ENCODE measurements at regions not wholly inside any gene's neighbourhood (a gene's known extent, or its start where the extent isn't known, plus 50 kb on each side); places are given as distances from the start of the nearest gene placed in this dataset.
"Not testable (repeated sequence)": the region's sequence is repeated elsewhere in the genome, so short reads cannot be mapped to it uniquely, and the experiment has no call there.

DNA sequence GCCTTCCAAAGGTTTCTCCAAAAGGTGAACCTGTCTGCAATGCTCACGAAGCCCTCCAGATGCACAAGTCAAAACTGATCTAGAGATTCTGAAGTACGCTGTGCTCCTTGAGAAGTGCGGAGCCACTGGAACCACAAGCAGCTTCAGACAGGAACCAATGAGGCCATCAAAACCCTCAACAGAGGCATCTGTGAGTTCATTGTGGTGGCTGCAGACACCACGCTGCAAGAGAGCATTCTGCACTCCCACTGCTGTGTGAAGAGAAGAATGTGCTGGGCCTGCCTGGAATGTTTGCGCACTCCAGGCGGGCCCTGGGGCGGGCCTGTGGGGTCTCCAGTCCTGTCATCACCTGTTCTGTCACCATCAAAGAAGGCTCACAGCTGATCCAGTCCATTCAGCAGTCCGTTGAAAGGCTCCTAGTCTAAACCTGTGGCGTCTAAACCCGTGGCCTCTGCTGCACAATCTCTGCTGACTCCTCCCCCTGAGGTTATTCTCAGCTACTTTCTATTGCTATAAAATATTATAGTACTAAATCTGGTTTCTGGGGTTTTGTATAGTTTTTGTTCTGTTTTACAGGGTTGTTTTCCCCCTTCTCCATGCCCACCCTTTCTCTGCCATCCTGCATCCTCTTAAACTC, 111.6 kb downstream of the PPIAL4A start:
- DNase-seq (ENCODE audit: low read depth in 1 of 2, low spot score in 1 of 2), result not testable (repeated sequence)

DNA sequence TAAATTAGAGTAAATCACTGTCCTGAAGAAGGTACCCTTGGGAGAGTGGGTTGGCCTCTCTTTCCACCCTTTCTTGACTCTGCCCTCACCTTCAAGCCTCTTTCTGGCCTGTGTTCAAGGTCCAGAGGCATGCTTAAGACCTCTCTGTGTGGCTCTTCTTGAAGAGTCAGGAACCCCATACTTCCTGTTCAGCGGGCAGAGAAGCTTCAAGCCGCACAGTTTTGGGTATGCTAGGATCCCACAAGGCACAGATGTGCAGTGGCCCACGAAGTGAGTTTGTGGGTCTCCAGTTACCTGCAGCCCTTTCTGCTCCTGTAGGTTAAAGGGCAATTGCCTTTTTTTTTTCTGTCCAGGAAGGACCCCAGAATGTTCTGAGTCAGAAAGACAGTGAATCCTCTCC, 113.7 kb downstream of the PPIAL4A start:
- not testable (repeated sequence) for DNase-seq (ENCODE audit: low read depth in 1 of 2, low spot score in 1 of 2)

GRCh38 chr1:121006826-121007225, 117.3 kb downstream of the PPIAL4A start:
- DNase-seq (ENCODE audit: low read depth in 1 of 2, low spot score in 1 of 2), result not testable (repeated sequence)

DNA sequence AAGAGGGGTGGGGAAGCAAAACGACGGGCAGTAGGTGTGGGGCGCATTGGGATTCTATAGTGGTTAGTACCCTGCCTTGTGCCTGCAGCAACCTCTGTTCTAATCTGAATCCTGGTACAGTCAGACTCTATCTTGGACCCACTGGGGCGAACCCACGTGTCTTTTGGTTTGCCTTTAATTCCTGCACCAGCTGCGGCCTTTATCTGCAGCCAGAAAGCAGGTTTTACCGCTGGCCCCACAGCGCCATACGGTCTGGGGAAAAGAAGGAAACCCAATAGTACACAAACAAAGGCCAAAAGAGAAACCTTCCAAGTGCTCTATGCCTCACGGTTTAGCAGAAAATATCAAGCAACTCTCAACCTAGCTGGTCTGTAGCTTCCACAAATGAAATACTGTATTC, 118.2 kb downstream of the PPIAL4A start:
- not testable (repeated sequence) for DNase-seq (ENCODE audit: low read depth in 1 of 2, low spot score in 1 of 2)

DNA sequence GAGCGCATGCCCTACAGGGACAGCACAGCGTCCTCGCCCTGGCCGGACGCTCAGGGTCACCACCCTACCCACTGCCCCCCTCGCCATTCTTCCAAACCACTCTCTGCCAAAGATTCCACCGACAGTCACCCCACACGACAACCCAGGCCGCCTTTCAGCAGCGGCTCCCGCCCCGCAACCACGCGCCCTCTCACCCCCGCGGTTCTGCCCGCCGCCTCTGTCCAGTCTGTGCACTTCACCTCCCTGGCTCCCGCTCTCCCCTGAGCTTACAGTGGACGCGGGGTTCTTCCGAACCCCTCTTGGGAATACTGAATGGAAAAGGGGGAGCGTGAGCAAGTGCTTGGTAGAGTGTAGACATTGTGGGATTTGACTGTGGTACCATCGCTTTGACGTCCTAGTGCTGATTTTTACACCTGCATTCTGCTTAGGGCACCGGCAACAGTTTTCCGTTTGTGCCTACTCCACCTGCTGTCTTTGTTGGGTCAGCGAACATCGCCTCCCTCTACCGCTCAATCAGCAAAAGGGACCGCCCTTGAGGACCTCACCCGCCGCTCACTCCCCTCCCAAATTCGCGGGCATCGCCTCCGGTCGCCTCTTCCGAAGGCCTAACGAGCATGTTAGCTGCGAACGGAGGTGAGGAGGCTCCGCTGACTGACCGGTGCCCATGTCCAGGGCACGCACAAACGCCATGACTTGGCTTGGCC, 119.1 kb downstream of the PPIAL4A start:
- DNase-seq (ENCODE audit: low read depth in 1 of 2, low spot score in 1 of 2), result not testable (repeated sequence)

GRCh38 chr1:121009216-121010057, 119.9 kb downstream of the PPIAL4A start:
- peak in 1 of 2 donors; percentile 35 for DNase-seq (ENCODE audit: low read depth in 1 of 2, low spot score in 1 of 2)

GRCh38 chr1:121010141-121010540, 120.6 kb downstream of the PPIAL4A start:
- DNase-seq (ENCODE audit: low read depth in 1 of 2, low spot score in 1 of 2), result not testable (repeated sequence)

GRCh38 chr1:121013181-121013580, 123.6 kb downstream of the PPIAL4A start:
- DNase-seq (ENCODE audit: low read depth in 1 of 2, low spot score in 1 of 2), result not testable (repeated sequence)

DNA sequence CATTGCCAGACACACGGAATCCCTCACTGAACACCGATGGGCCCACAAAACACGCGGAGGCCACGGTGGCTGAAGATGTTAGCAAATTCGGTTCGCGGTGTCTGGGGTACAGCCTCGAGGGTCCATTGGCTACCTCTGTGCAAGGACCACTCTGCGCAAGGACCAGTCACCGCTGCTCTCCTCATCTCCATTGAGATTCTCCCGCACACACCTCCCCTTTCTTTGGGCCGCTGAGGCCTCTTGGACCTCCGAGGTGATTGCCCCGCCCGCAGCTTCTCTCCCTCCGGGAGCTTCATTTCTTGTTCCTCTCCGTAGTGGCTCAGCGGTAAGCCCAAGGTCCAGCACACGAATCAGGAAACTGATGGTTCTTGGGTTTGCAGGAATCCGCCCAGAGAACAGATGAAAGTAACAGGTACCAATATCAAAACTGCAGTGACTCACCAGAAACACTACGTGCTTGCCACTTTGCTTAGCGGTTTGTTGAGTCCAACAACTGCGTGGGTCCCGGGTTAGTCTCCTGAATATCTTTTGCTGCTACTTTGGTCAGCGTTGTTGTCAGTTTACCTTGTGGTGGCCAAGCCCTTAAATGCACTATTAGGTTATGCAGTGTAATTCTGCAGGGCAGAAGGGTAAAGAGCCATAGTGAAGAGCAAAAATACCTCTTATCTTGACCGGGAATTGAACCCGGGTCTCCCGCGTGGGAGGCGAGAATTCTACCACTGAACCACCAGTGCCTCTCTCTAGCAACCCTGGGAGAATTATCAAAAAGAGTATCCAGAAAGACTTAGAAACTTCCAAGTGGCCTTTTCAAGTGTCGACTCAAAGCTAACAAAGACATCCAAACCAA, 126.8 kb downstream of the PPIAL4A start:
- DNase-seq (ENCODE audit: low read depth in 1 of 2, low spot score in 1 of 2), result not testable (repeated sequence)

GRCh38 chr1:121019715-121020349, 130.3 kb downstream of the PPIAL4A start:
- not testable (repeated sequence) for DNase-seq (ENCODE audit: low read depth in 1 of 2, low spot score in 1 of 2)

DNA sequence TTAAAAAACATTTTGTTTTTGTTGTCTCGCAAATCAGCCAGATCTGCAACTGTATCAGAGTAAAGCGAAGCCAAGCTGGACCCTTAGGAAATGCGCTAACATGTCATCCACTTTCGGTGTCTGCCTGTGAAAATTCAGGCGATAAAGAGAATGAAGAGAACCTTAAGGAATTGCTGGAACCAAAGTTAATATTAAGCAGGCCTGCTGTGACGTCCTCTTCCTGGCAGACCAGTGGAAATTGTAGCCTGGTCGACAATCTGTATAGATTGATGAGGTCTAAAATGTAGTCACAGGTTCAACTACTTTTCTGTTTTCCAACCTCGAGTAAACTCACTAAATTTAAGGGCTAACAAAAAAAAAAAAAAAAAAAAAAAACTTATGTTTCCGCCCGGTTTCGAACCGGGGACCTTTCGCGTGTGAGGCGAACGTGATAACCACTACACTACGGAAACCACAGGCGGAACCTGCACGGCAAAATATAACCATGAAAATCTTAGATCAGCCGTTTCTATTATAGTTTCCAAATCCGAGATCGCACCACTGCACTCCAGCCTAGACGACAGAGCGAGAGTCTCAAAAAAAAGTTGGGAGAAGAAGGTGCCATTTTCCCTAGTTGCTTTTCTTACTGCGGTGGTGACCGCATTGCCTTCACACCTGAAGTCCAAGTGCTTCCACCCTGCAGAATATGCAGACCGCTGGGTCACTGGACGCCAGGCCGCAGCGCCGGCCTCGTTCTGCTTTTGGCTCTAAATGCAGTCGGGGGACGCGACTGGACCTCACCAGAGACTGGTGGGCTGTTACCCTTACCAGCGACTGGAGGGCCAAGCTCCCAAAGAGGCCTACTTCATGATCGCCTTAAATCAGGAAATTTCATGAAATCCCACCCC, 131.0 kb downstream of the PPIAL4A start:
- not testable (repeated sequence) for DNase-seq (ENCODE audit: low read depth in 1 of 2, low spot score in 1 of 2)

- not testable (repeated sequence) for DNase-seq (ENCODE audit: low read depth in 1 of 2, low spot score in 1 of 2)
These were observed 132.1 kb downstream of the PPIAL4A start for GRCh38 chr1:121021716-121022115.

- DNase-seq (ENCODE audit: low read depth in 1 of 2, low spot score in 1 of 2), result not testable (repeated sequence)
These were observed 143.4 kb downstream of the PPIAL4A start for GRCh38 chr1:121032878-121033494.

DNA sequence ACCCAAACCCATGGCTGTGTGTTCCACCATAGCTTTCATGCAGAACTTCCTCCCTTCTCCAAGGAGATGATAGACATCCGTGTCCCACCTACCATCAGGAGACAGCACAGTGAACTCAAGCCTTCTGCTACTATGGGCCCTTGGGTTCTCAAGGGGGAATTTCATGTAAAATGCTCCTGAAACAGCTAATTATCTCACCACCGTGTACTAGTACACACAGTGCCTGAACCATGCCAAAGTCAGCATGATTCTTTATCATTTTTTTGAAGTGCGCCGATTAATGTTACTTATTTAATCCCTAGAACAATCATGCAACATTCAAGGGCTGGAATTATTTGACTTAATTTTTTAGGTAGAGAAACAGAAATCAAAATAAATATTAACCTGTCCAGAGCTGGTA, 147.2 kb downstream of the PPIAL4A start:
- not testable (repeated sequence) for DNase-seq (ENCODE audit: low read depth in 1 of 2, low spot score in 1 of 2)

DNA sequence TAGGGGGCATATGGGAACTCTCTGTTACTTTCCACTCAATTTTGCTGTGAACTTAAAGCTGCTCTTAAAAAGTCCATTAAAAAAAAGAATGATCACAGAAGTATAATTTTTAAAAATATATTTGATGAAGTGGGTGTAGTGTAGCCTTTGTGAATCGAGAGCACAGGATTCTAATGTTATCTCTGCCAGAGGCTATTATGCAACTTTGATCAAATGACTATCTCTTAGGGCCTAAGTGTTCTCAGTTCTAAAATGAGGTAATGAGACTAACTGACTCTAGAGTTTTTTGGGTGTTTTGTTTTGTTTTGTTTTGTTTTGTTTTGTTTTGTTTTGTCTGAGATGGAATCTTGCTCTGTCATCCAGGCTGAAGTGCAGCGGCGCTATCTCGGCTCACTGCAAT, 143.2 kb downstream of the FAM72B start:
- DNase-seq (ENCODE audit: low read depth in 1 of 2, low spot score in 1 of 2), result not testable (repeated sequence)

DNA sequence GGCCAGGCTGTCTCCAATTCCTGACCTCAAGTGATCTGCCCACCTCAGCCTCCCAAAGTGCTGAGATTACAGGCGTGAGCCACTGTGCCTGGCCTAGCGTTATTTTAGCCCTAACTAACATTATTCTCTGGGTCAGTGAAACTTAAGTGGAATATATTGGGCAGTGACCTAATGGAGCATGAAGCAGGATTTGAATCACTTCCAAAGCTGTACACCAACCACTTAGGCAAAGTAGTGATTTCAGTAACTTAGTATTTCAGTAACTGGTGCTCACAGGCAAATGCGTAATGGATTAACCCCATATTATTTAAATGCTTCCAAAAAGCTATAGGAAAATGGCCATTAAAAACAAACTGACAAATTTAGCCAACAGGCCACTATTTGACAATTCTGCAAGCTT, 142.6 kb downstream of the FAM72B start:
- not testable (repeated sequence) for DNase-seq (ENCODE audit: low read depth in 1 of 2, low spot score in 1 of 2)

- not testable (repeated sequence) for DNase-seq (ENCODE audit: low read depth in 1 of 2, low spot score in 1 of 2)
These were observed 141.3 kb downstream of the FAM72B start for GRCh38 chr1:121042882-121043281.

DNA sequence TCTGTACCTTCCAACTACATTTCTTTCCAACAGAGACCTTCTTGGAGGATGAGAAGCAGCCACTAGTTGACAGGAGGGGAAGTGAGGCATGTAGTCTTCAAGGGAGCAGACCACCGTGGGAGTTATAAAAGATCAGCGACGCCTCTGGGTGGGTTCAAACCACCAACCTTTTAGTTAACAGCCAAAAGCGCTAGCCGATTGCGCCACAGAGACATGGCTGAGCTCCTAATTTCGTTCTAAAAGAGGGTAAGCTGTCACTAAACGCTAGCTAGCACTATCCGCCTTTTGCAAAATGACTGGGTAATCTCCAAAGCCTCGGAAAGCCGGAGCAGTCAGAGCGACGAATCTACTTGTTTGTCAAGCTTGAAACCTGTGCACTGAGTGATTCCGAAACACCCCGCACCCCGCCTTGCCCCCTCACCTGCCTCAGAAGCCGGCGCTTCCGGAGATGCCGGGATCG, 135.8 kb downstream of the FAM72B start:
- not testable (repeated sequence) for DNase-seq (ENCODE audit: low read depth in 1 of 2, low spot score in 1 of 2)

Measured in stimulated activated CD4-positive, alpha-beta T cell treated with anti-CD3 and anti-CD28 coated beads, Interleukin-15, amount 100 ng/mL, for 1 hour (primary cell).